ENCODE measurements at regions not wholly inside any gene's neighbourhood (a gene's known extent, or its start where the extent isn't known, plus 50 kb on each side); places are given as distances from the start of the nearest gene placed in this dataset.

DNA sequence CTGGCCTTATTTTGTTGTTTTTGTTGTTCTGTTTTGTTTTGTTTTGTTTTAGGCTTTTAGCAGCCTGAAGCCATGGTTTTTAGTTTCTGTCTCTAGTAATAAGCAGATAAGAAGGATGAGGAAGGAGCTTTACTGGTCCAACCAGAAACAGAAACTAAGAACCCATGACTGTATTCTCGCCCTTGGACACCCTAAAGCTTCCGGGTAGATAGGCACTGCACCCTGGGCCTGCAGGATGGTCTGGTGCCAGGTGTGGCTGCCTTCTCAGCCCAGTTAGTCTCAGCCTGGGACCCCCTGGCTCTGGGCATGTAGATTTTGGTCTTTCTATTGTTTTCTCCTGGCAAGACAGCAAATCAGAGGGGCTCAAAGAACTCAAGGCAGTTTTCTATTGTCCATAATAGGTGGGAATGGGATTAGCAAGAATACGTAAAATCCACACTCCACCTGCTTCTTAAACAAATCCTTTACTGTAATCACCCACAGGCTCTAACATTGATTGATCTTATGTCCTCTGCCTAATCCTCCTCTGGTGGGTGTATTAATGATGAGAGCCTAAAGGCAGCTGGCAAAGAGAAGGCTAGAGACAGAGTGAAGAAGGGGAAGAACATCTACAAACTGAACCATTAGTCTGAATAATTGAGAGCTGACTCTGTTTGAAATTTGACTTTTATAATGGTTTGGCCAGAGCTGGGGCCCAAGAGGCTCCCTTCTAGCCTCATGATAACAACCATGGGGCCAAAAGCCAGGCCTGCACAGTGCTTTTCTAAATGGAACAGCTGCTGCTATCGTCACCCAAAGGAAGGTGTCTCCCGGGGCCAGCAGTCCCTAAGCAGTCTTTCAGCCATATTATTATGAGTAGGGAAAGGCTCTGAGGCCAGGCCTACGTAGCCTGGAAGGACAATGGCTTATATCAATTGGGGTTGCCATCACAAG is 106.8 kb upstream of the ATP1A1 start:
- Histone ChIP-seq H4K20me1 (ENCODE audit: insufficient read depth) (no peaks in the 10 kb centered on the region), H3K36me3 (replicated peaks in 1 of 2; ENCODE audit: control insufficient read depth in 1 of 2, insufficient read depth in 2 of 2, low read length in 1 of 2) (no peaks in the 10 kb centered on the region), H3K4me2 (no peak overlapping the region), H3K79me2 (ENCODE audit: insufficient read depth) (no peaks in the 10 kb centered on the region), H3K9ac (no peak overlapping the region), H3F3A (replicated peaks; ENCODE audit: insufficient read depth) (no peaks in the 10 kb centered on the region), H3K9me3 (no peaks in the 10 kb centered on the region), H2AFZ (ENCODE audit: low read depth) (no peak overlapping the region), H3K9me2 (no peaks in the 10 kb centered on the region), H3K27ac (ENCODE audit: low read depth in 2 of 2, low read length in 1 of 2) (no peak overlapping the region), H3K4me1 (ENCODE audit: control insufficient read depth in 1 of 2, insufficient read depth in 2 of 2, low read depth in 1 of 2, low read length in 1 of 2) (peaks cover 0 to 13% of the 10 kb centered on the region in 2 experiments; a peak in 2 of 4 replicates), H3K27me3 (ENCODE audit: insufficient read depth) (no peaks in the 10 kb centered on the region), H3K4me3 (ENCODE audit: low read depth in 2 of 2, low read length in 1 of 2) (no peak overlapping the region)
- ChIA-PET POLR2A (no interaction called here), CTCF (interaction anchor here (1.8 kb wide), 1 partner anchor 219 kb away, joined by 6 read pairs; no protein-coding TSS in a partner anchor)
- TF ChIP-seq GATA2 (CRISPR knock-in tag; IDR thresholded peaks at IDR 0.05), result no peak
- TF ChIP-seq TEAD4 (IDR thresholded peaks at IDR 0.05; ENCODE audit: borderline replicate concordance, insufficient read depth), result no peak
- no peak for TF ChIP-seq YY1 (IDR thresholded peaks at IDR 0.05; ENCODE audit: low read depth)
- no peak for TF ChIP-seq SIN3A (IDR thresholded peaks at IDR 0.05; ENCODE audit: borderline replicate concordance, low read depth, low read length)
- TF ChIP-seq, protein P1, sequence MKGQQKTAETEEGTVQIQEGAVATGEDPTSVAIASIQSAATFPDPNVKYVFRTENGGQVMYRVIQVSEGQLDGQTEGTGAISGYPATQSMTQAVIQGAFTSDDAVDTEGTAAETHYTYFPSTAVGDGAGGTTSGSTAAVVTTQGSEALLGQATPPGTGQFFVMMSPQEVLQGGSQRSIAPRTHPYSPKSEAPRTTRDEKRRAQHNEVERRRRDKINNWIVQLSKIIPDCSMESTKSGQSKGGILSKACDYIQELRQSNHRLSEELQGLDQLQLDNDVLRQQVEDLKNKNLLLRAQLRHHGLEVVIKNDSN (IDR thresholded peaks at IDR 0.05; ENCODE audit: borderline replicate concordance, low read depth), result no peak
- TF ChIP-seq SMC3 (IDR thresholded peaks at IDR 0.05; ENCODE audit: low read depth, low read length), result no peak
- no peak for TF ChIP-seq RAD21 (IDR thresholded peaks at IDR 0.05; ENCODE audit: low read length)
- TF ChIP-seq RXRA (IDR thresholded peaks at IDR 0.05; ENCODE audit: borderline replicate concordance, low read depth), result no peak
- TF ChIP-seq, protein P2, sequence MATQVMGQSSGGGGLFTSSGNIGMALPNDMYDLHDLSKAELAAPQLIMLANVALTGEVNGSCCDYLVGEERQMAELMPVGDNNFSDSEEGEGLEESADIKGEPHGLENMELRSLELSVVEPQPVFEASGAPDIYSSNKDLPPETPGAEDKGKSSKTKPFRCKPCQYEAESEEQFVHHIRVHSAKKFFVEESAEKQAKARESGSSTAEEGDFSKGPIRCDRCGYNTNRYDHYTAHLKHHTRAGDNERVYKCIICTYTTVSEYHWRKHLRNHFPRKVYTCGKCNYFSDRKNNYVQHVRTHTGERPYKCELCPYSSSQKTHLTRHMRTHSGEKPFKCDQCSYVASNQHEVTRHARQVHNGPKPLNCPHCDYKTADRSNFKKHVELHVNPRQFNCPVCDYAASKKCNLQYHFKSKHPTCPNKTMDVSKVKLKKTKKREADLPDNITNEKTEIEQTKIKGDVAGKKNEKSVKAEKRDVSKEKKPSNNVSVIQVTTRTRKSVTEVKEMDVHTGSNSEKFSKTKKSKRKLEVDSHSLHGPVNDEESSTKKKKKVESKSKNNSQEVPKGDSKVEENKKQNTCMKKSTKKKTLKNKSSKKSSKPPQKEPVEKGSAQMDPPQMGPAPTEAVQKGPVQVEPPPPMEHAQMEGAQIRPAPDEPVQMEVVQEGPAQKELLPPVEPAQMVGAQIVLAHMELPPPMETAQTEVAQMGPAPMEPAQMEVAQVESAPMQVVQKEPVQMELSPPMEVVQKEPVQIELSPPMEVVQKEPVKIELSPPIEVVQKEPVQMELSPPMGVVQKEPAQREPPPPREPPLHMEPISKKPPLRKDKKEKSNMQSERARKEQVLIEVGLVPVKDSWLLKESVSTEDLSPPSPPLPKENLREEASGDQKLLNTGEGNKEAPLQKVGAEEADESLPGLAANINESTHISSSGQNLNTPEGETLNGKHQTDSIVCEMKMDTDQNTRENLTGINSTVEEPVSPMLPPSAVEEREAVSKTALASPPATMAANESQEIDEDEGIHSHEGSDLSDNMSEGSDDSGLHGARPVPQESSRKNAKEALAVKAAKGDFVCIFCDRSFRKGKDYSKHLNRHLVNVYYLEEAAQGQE (IDR thresholded peaks at IDR 0.05; ENCODE audit: low read depth, low read length), result no peak
- no peak for DNase-seq
- WGBS (ENCODE audit: low lambda C conversion rate), result 48% methylated on average over 6 of the region's 6 CpGs

DNA sequence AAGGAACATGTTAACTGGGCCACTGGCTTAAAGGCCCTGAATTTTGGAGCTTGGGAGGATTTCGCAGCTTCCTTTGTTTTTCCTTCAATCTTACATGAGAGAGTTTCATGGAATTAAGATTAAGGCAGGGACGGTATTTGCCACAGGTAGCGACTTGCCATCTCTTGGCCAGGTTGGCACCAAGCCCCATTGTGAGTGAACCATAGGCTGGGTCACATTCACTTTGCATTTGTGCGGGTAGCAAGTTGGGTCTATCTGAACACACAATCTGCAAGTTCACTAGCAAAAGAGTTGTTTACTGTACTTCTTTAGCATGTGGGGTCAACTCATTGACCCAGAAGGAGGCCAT is 106.2 kb upstream of the ATP1A1 start:
- Histone ChIP-seq H2AFZ (ENCODE audit: low read depth) (no peak overlapping the region), H3K9me2 (no peaks in the 10 kb centered on the region), H3K9ac (no peak overlapping the region), H3K79me2 (ENCODE audit: insufficient read depth) (no peaks in the 10 kb centered on the region), H4K20me1 (ENCODE audit: insufficient read depth) (no peaks in the 10 kb centered on the region), H3K36me3 (replicated peaks in 1 of 2; ENCODE audit: control insufficient read depth in 1 of 2, insufficient read depth in 2 of 2, low read length in 1 of 2) (no peaks in the 10 kb centered on the region), H3K4me1 (ENCODE audit: control insufficient read depth in 1 of 2, insufficient read depth in 2 of 2, low read depth in 1 of 2, low read length in 1 of 2) (peaks cover 0 to 13% of the 10 kb centered on the region in 2 experiments; a peak in 2 of 4 replicates), H3K4me2 (no peak overlapping the region), H3K4me3 (ENCODE audit: low read depth in 2 of 2, low read length in 1 of 2) (no peak overlapping the region), H3F3A (replicated peaks; ENCODE audit: insufficient read depth) (no peaks in the 10 kb centered on the region), H3K9me3 (no peaks in the 10 kb centered on the region), H3K27ac (ENCODE audit: low read depth in 2 of 2, low read length in 1 of 2) (no peak overlapping the region), H3K27me3 (ENCODE audit: insufficient read depth) (no peaks in the 10 kb centered on the region)
- TF ChIP-seq GATA2 (CRISPR knock-in tag; IDR thresholded peaks at IDR 0.05) (no peak), RAD21 (IDR thresholded peaks at IDR 0.05; ENCODE audit: low read length) (no peak), NFIC (IDR thresholded peaks at IDR 0.05; ENCODE audit: borderline replicate concordance) (no peak), NRF1 (IDR thresholded peaks at IDR 0.05; ENCODE audit: low read depth, low read length) (no peak)
- CTCF ChIA-PET, result interaction anchor here (1.8 kb wide), 1 partner anchor 218 kb away, joined by 6 read pairs; no protein-coding TSS in a partner anchor
- DNase-seq, result no peak
- WGBS (ENCODE audit: low lambda C conversion rate), result 48% methylated on average over 4 of the region's 4 CpGs
- POLR2A ChIA-PET, result no interaction called here

Data from SK-N-SH (cell line).